Ecto neural progenitor cell (in vitro differentiated cells): ENCODE measurements at regions not wholly inside any gene's neighbourhood (a gene's known extent, or its start where the extent isn't known, plus 50 kb on each side); places are given as distances from the start of the nearest gene placed in this dataset.
"Not testable (repeated sequence)": the region's sequence is repeated elsewhere in the genome, so short reads cannot be mapped to it uniquely, and the experiment has no call there.

Source experiments
- DNase-seq: peaks from one replicate; pipeline ENCODE4 v3.0.0-alpha.2; 2018; ENCODE audit warnings: low spot score

DNA sequence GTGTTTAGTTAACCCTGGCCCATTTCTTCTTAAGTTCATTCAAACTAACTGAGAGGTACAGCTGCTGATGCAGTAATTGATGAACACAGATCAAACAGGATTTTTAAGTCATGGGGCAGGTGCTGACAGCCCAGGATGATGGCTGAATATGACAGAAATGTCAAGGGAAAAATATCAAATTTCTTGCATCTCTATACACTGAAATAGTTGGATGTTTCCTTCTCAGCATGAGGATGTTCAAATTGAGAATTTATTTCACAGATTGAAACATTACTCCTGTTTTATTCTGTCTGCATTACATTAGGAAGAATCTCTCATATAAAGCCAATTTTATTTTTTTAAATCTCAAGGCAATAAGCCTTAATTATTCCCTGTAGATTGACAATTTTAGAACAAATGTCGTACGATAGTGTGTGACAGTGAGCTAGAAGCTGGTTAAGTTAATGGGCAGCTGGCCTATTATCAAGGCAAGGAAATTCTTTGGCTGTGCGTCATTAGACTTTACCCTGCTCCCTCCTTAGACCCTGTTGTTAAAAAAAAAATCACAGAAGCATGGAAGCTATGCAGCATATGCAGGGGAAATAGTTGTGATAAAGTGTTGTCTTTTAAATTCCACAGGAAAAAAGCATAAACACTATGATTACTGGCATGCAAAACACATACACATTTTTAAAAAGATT lies 183.8 kb upstream of the KCNMB2 start:
- DNase-seq: no peak

- no peak for DNase-seq
Measured at GRCh38 chr3:178353006-178353694, 183.1 kb upstream of the KCNMB2 start.

GRCh38 chr3:178359728-178360127 lies 176.5 kb upstream of the KCNMB2 start:
- DNase-seq: no peak

GRCh38 chr3:178363048-178363447 lies 173.2 kb upstream of the KCNMB2 start:
- not testable (repeated sequence) for DNase-seq

DNA sequence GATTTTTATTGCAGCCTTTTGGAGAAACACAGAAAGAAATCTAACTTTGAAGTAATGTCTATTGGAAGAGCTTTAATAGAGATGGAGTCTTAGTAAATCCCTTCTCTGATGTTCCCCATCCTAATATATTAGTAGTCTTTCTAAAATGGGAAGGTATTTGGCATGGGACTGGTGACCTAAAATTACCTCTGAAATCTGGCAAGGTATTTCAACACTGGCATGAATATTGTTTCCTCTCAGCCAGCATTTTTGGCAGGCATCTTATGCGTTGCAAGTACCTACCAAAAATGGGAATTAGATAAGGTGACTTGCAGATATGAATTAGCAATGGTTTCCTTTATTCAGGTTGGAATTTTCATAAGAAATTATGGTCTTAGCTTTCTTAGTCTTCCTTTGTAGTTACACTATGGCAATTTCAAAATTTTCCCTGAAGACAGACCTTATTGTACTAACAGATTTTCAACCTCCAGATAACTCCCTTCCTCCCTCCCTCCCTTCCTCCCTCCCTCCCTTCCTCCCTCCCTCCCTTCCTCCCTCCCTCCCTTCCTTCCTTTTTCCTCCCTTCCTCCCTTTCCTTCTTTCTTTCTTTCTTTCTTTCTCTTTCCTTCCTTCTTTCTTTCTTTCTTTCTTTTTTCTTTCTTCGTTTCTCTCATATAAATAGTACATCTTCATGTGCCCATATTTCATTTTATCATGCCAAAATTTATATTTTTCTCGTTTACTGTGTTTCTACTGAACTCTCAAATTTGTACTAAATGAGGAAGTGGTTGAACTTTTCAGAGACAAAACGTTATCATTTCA lies 168.2 kb upstream of the KCNMB2 start:
- DNase-seq: no peak

- no peak for DNase-seq
Measured at GRCh38 chr3:178369006-178369405, 167.2 kb upstream of the KCNMB2 start.

DNA sequence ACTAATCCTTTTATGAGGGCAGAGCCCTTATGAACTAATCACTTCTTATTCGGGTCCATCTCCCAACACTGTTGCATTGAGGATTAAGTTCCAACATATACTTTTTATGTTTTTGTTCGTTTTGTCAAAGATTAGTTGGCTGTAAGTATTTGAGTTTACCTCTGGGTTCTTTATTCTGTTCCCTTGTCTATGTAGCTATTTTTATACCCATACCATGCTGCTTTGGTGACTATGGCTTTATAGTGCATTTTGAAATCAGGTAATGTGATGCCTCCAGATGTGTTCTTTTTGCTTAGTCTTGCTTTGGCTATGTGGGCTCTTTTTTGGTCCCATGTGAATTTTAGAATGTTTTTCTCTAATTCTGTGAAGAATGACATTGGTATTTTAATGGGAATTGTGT lies 166.4 kb upstream of the KCNMB2 start:
- no peak for DNase-seq

DNA sequence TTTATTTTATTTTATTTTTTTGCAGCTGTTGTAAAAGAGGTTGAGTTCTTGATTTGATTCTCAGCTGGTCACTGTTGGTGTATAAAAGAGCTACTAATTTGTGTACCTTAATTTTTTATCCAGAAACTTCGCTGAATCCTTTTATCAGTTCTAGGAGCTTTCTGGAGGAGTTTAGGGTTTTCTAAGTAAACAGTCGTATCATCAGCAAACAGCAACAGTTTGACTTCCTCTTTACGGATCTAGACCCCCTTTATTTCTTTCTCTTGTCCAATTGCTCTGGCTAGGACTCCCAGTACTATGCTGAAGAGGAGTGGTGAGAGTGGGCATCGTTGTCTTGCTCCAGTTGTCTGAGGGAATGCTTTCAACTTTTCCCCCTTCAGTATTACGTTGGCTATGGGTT lies 165.8 kb upstream of the KCNMB2 start:
- DNase-seq: no peak

DNA sequence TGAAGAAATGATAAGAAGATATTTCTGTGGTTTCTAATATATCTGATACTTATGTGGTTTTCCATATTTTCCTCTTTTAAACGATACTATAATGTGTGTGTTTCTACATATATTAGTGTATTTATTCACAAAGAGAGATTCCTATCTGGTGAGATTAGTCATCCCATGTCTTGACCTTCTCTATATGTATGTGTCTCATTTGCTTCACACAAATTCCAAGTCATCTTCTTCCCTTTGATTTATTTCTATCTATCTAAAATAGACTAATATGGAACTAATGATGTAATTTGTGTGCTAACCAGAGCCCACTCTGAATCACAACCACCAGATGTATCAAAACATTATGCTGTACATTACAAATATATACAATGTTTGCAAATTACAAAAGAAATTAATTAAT lies 154.7 kb upstream of the KCNMB2 start:
- DNase-seq: no peak

- no peak for DNase-seq
Measured at GRCh38 chr3:178381971-178382448, 154.2 kb upstream of the KCNMB2 start.

DNA sequence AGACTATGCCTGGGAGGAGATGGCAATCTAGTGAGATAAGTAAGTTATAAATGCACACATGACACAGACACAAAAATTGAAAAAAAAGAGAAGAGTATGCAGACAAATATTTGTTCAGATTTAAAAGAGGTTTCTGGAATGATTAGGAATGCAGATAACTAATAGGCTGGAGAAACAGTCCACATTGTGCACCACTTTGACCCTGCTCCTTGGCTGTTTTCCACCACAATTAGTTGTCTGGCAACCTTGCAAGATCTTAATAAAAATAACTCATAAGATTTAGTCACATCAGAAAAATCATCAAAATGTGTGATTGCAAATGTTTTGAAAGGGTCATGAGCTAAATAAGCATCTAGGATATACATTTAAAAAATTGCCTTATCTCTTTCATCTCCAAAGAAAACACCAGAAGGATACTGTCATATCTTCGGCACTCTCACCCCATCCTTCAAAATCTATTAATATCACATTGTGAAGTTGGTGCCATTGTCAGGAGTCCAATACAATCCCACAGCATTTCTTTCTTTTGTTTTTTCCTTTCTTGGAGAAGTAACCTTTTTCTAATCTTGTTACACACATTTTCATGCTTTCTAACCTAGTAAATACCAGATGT lies 153.7 kb upstream of the KCNMB2 start:
- no peak for DNase-seq

DNA sequence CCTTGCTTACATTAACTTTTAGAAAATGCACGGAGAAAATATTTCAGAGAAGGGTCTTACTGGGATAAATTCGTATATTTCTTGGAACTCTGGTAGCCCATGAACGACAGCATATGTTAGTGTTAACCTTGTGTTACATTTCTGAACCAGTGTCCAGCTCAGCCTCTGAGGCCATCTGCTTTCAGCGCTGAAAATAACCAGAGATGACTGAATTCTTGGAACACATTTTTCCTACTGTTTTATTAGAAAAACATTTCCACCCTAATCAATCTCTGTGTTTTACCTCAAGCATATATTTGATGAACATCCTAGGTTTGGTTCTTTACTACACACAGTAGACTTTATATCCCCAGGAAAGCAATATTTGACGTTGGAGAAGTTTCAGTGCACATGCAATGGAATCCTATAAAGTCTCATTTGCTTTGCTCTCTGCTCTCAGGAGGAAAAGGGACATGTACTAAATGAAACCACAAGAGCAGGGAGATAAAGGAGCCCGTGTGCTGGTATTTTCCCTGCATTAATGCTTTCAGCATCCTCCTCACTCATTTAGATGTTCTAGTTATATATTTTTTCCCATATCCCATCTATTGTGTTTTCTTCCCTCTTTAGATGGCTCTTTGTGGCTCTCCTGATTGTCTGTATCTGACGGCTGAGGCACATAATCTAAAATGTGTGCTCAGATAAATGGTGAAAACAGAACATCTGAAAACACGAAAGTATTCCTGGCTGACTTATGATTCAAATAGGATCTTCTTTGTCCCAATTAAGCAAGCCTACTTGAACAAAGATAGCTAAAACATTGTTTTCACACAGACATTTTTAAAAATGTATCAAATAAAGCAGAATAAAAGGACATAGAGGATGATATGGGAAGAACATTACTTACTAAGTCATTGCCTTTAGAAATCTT lies 151.7 kb upstream of the KCNMB2 start:
- DNase-seq: no peak

DNA sequence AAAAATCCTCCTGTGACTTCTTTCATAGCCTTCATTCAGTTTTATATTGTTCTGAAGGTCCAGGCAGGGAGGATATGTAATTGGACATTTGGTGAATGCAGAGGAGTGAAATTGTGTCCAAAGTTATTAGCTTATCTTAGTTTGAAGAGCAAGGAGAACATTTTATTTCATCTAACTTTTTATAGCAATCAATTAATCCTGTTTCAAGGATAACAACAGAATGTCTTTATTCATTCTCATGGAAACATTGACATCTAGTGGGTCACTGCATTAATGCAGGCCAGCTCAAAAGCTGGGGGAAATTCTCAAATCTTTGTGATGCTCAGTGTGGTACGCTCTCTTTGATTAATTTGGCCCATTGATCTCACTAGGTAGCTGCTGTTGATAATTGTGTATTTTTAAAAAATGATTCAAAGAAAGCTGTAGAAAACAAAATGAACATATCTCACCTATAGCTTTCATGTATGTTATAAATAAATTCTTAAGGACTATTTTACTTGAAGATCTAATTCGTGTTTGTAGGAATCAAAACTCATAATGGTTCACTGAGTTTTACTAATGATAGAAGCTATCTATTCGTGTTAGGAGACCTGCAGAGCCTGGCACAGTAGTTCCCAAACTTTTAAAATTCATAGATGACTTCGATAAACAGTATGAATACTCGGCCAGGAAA lies 150.8 kb upstream of the KCNMB2 start:
- peak; percentile 52 for DNase-seq

- no peak for DNase-seq
Measured at GRCh38 chr3:178386401-178386800, 149.8 kb upstream of the KCNMB2 start.

DNA sequence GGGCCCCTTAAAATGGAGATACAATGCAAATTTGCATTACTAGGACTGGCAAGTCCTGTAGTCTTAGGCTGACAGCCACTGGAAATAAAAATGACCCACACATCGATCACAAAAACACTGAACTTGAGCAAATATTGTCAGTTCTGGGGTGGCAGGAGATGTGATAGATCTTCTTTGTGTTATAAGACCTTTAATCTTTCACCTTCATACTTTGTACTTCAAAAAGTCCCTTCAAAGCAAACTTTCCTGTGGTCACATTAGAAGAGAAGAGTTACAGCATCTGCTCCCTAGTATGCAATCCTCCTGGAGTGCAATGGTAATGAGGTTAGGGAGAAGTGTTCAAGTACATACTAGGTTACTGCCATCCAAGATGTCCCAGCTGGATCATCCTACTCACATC lies 149.4 kb upstream of the KCNMB2 start:
- no peak for DNase-seq

DNA sequence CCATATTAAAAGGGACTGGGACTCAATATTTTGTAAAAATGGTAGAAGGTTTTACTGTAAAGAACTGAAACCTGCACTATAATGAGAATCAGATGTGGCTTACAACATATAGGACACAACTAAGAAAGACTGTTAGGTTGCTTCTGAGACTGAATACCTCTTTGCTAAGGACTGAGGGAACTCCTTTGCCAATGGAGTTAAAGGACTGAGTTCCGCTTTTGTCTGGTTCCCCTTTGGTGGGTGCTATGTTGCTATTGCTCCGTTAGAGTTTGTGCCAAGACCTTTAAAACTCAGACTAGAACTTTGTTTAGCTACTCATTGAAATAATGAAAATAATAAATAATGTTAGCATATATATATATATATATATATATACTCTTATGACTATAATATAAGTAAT lies 147.8 kb upstream of the KCNMB2 start:
- DNase-seq: no peak

GRCh38 chr3:178389258-178389657 lies 147.0 kb upstream of the KCNMB2 start:
- no peak for DNase-seq

DNA sequence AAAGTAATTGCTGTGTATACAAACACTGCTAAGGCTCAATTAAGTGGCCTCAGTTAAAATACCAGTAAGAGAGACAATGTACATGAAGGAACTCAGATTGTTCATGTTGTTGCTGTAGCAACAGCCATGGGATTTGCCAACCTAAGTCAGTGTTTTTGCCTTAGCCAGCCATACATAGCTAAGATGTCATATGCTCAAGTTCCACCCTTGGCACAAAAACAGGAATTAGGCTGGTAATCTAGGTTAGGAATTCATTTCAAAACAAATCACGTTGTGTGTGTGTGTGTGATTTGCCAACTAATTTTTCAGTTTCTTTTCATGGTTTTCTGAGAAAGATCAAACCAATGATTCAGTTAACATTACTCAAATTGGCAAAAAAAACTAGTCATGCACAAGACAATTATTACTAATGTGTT lies 143.7 kb upstream of the KCNMB2 start:
- no peak for DNase-seq

DNA sequence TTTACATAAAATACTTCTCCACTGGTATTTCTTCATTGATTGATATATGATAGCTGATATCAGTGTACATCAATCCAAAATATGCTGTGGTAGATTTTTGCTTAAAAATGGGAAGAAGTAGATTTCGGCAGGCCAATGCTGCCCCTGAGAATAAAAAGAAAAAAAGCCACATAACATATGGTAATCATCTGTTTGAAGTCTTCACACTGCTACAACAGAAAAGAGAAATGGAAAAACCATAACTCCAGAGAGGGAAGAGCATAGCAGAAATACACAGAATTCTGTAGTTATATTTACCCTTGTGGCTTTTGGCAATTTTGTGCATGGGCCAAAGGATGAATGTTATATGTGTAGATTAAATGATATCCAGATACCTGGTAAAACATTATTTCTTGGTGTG lies 143.1 kb upstream of the KCNMB2 start:
- no peak for DNase-seq

DNA sequence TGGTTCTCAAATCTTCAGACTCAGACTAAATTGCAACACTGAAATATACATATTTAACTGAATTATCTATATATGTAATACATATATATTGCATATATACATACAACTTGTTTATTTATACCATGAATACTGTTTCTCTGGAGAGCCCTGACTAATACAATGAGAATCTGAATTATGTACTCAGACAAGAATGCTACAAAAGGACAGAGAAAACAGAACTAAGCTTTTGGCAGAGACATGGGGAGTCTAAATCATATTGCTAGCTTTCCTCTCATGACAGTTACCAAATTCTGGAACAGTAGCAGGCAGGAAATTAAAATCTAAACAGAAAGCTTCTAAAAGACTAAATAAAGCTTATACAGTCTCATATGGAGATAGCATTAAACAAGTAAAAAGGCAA lies 142.4 kb upstream of the KCNMB2 start:
- no peak for DNase-seq

DNA sequence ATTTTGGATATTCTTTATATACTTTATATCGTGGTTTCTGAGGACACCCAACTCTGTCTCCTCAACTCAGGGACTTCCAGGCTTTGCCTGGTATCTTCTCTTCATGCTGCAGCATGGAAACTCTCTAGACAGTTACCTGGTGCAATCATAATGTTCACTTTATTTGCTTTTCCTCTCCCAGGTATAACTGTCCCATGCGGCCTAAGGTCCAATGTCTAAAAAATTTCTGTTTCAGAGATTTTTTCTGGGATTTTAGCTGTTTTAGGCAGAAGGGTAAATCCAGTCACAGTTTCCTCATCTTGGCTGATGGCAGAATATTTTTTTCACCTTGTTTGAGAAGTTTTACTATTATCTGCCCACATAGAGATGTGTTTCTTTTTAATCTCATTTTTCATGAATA lies 139.9 kb upstream of the KCNMB2 start:
- DNase-seq: no peak
